IMR-90 (cell line): ENCODE measurements at regions not wholly inside any gene's neighbourhood (a gene's known extent, or its start where the extent isn't known, plus 50 kb on each side); places are given as distances from the start of the nearest gene placed in this dataset.

Experiments
- ATAC-seq: fragments of 200-7000 bp; cut with Tn5 transposase; 2 replicates; pipeline ENCODE4 v1.9.1; 2020; ENCODE audit warnings: low read depth, mild to moderate bottlenecking, moderate library complexity
- BruUV-seq: library from RNA; stranded (reverse); fragments of 400-500 nt; replicated peaks from 2 replicates; lab custom pipeline; 2021; lab: Mats Ljungman, UMichigan
- CTCF ChIA-PET: fragments of 300-600 bp; formaldehyde crosslinking; extraction: SDS; loops from one replicate; lab custom pipeline; 2021; ENCODE audit warnings: antibody characterized with exemption; lab: Yijun Ruan, JAX
- POLR2A ChIA-PET: fragments of 300-600 bp; sonication (Branson Sonifier 250); formaldehyde crosslinking; loops from one replicate; lab custom pipeline; 2022; ENCODE audit warnings: antibody characterized with exemption; ENCODE audit not compliant: unreplicated experiment; lab: Charles Lee
- DNase-seq: peaks from one replicate; pipeline ENCODE4 v3.0.0; 2013
- H2AFZ ChIP-seq: replicated peaks from 2 replicates; pipeline ENCODE3; 2013; ENCODE audit warnings: low read length, mild to moderate bottlenecking; ENCODE audit not compliant: poor library complexity
- H2AK5ac ChIP-seq: 2 replicates; pipeline ENCODE4 v1.6.1; 2013; ENCODE audit warnings: low read depth, low read length, inconsistent platforms
- H2AK9ac ChIP-seq: replicated peaks from 2 replicates; pipeline ENCODE3; 2013; ENCODE audit warnings: mild to moderate bottlenecking, low read depth, low read length, moderate library complexity; ENCODE audit not compliant: poor library complexity
- H2BK120ac ChIP-seq: 2 replicates; pipeline ENCODE4 v1.6.1; 2013; ENCODE audit warnings: low read depth, low read length, inconsistent platforms
- H2BK15ac ChIP-seq: 3 replicates; pipeline ENCODE4 v1.6.1; 2013; ENCODE audit warnings: low read depth, low read length, inconsistent platforms
- H2BK20ac ChIP-seq: 2 replicates; pipeline ENCODE4 v1.6.1; 2013; ENCODE audit warnings: low read depth, mild to moderate bottlenecking, inconsistent platforms, low read length, moderate library complexity
- H2BK5ac ChIP-seq: 2 replicates; pipeline ENCODE4 v1.6.1; 2013; ENCODE audit warnings: mild to moderate bottlenecking, low read depth, low read length, inconsistent platforms; ENCODE audit not compliant: poor library complexity, severe bottlenecking
- H3K14ac ChIP-seq: replicated peaks from 2 replicates; pipeline ENCODE4 v1.6.1; 2013; ENCODE audit warnings: low read depth, low read length, inconsistent platforms
- H3K18ac ChIP-seq: 2 replicates; pipeline ENCODE4 v1.6.1; 2013; ENCODE audit warnings: low read depth, low read length, control low read depth
- H3K23ac ChIP-seq: 2 replicates; pipeline ENCODE4 v1.6.1; 2013; ENCODE audit warnings: low read depth, low read length, inconsistent platforms
- H3K27ac ChIP-seq: 2 replicates; pipeline ENCODE4 v1.5.1; 2013; ENCODE audit warnings: mild to moderate bottlenecking, control low read depth, low read length; ENCODE audit not compliant: insufficient read depth
- H3K27me3 ChIP-seq: 2 replicates; pipeline ENCODE4 v1.6.1; 2013; ENCODE audit warnings: low read length; ENCODE audit not compliant: control insufficient read depth, insufficient read depth
- H3K36me3 ChIP-seq: 2 replicates; pipeline ENCODE4 v1.6.1; 2013; ENCODE audit warnings: low read length, mixed read lengths; ENCODE audit not compliant: control insufficient read depth, insufficient read depth
- H3K4ac ChIP-seq: 2 replicates; pipeline ENCODE4 v1.6.1; 2013; ENCODE audit warnings: low read depth, low read length, inconsistent platforms
- H3K4me1 ChIP-seq: 2 replicates; pipeline ENCODE4 v1.6.1; 2013; ENCODE audit warnings: low read length, mixed read lengths; ENCODE audit not compliant: control insufficient read depth, insufficient read depth
- H3K4me2 ChIP-seq: 2 replicates; pipeline ENCODE4 v1.6.1; 2013; ENCODE audit warnings: low read depth, mild to moderate bottlenecking, control low read depth, low read length, moderate library complexity
- H3K4me3 ChIP-seq: 2 replicates; pipeline ENCODE4 v1.5.1; 2013; ENCODE audit warnings: low read depth, mild to moderate bottlenecking, control low read depth, low read length, moderate library complexity; ENCODE audit not compliant: insufficient read depth
- H3K56ac ChIP-seq: 2 replicates; pipeline ENCODE4 v1.6.1; 2013; ENCODE audit warnings: low read length, inconsistent platforms; ENCODE audit not compliant: insufficient read depth; ENCODE audit errors: extremely low read depth
- H3K79me1 ChIP-seq, 2 experiments: 2 replicates each; pipeline ENCODE4 v1.6.1; 2013; ENCODE audit warnings: low read length in 2 of 2, inconsistent platforms in 1 of 2, low read depth in 1 of 2
- H3K9ac ChIP-seq: 2 replicates; pipeline ENCODE4 v1.6.1; 2013; ENCODE audit warnings: low read depth, low read length, control low read depth
- H3K9me1 ChIP-seq: 2 replicates; pipeline ENCODE4 v1.6.1; 2013; ENCODE audit warnings: low read length, inconsistent platforms; ENCODE audit not compliant: insufficient read depth
- H3K9me3 ChIP-seq: 2 replicates; pipeline ENCODE4 v1.6.1; 2013; ENCODE audit warnings: low read length; ENCODE audit not compliant: control insufficient read depth, insufficient read depth
- H4K20me1 ChIP-seq: 2 replicates; pipeline ENCODE4 v1.6.1; 2013; ENCODE audit warnings: low read length, inconsistent platforms; ENCODE audit not compliant: insufficient read depth
- H4K5ac ChIP-seq: 2 replicates; pipeline ENCODE4 v1.6.1; 2013; ENCODE audit warnings: mild to moderate bottlenecking, low read depth, low read length, control low read depth
- H4K8ac ChIP-seq, 2 experiments: 2 replicates each; pipeline ENCODE4 v1.6.1; 2013; ENCODE audit warnings: low read depth in 2 of 2, low read length in 2 of 2, control low read depth in 1 of 2, inconsistent platforms in 1 of 2
- H4K91ac ChIP-seq: 2 replicates; pipeline ENCODE4 v1.6.1; 2013; ENCODE audit warnings: low read depth, low read length, inconsistent platforms; ENCODE audit not compliant: insufficient read depth
- BHLHE40 ChIP-seq: fragments of 150-350 bp; IDR thresholded peaks from 2 replicates; pipeline ENCODE4 v1.6.1; 2016; ENCODE audit warnings: mild to moderate bottlenecking, low read depth, low read length
- CEBPB ChIP-seq: IDR thresholded peaks from 2 replicates; pipeline ENCODE4 v1.6.1; 2012; ENCODE audit warnings: low read depth, low read length, improper control_type of control experiment
- CTCF ChIP-seq: conservative IDR thresholded peaks from 2 replicates; pipeline ENCODE4 v1.5.1; 2012; ENCODE audit warnings: mild to moderate bottlenecking, low read depth, low read length, improper control_type of control experiment
- ELK1 ChIP-seq: fragments of 150-350 bp; IDR thresholded peaks from 2 replicates; pipeline ENCODE4 v1.6.1; 2016; ENCODE audit warnings: low read depth, mild to moderate bottlenecking, low read length, moderate library complexity, borderline replicate concordance
- FOS ChIP-seq: fragments of 150-350 bp; IDR thresholded peaks from 2 replicates; pipeline ENCODE4 v1.6.1; 2016; ENCODE audit warnings: low read depth, low read length
- MAFK ChIP-seq: IDR thresholded peaks from 2 replicates; pipeline ENCODE4 v1.6.1; 2012; ENCODE audit warnings: low read depth, low read length, improper control_type of control experiment
- MAZ ChIP-seq: IDR thresholded peaks from 2 replicates; pipeline ENCODE4 v1.6.1; 2012; ENCODE audit warnings: low read depth, mild to moderate bottlenecking, low read length, improper control_type of control experiment, moderate library complexity, borderline replicate concordance
- MXI1 ChIP-seq: IDR thresholded peaks from 2 replicates; pipeline ENCODE4 v1.6.1; 2012; ENCODE audit warnings: low read depth, mild to moderate bottlenecking, low read length, moderate library complexity, borderline replicate concordance
- NFE2L2 ChIP-seq: fragments of 150-350 bp; IDR thresholded peaks from 2 replicates; pipeline ENCODE4 v1.6.1; 2016; ENCODE audit warnings: low read depth, mild to moderate bottlenecking, low read length
- POLR2A ChIP-seq: IDR thresholded peaks from 2 replicates; pipeline ENCODE4 v1.6.1; 2012; ENCODE audit warnings: mild to moderate bottlenecking, low read depth, low read length
- RAD21 ChIP-seq: IDR thresholded peaks from 2 replicates; pipeline ENCODE4 v1.6.1; 2012; ENCODE audit warnings: low read length, improper control_type of control experiment
- RCOR1 ChIP-seq: IDR thresholded peaks from 2 replicates; pipeline ENCODE4 v1.6.1; 2012; ENCODE audit warnings: mild to moderate bottlenecking, low read length, improper control_type of control experiment; ENCODE audit not compliant: insufficient replicate concordance
- SMC3 ChIP-seq: fragments of 150-350 bp; IDR thresholded peaks from 2 replicates; pipeline ENCODE4 v1.6.1; 2016; ENCODE audit warnings: low read depth, mild to moderate bottlenecking, antibody characterized with exemption, low read length, moderate library complexity
- USF2 ChIP-seq: fragments of 150-350 bp; IDR thresholded peaks from 2 replicates; pipeline ENCODE4 v1.6.1; 2017; ENCODE audit warnings: mild to moderate bottlenecking, antibody characterized with exemption, low read length, low read depth
- dilution Hi-C: fragments of 300-500 bp; cut with HindIII; formaldehyde crosslinking; loops from one replicate; pipeline ENCODE4 v1.14.3; 2018; ENCODE audit warnings: low sequenced_read_pairs; ENCODE audit not compliant: unreplicated experiment
- in situ Hi-C: fragments of 300-500 bp; cut with MboI; formaldehyde crosslinking; loops from 3 replicates; pipeline ENCODE4 v1.14.3; 2019; ENCODE audit warnings: low sequenced_read_pairs, inconsistent platforms, mixed read lengths
- intact Hi-C: fragments of 100-400 bp; cut with micrococcal nuclease; formaldehyde crosslinking; loops from 2 replicates; pipeline ENCODE4 v1.10.0; 2022

- Histone ChIP-seq H4K20me1 (no peaks in the 10 kb centered on the region), H4K91ac (no peak overlapping the region), H3K18ac (no peak overlapping the region), H3K4me1 (no peaks in the 10 kb centered on the region), H3K9me1 (no peaks in the 10 kb centered on the region), H2AK5ac (no peak overlapping the region), H3K14ac (no peak overlapping the region), H4K8ac (no peak overlapping the region), H3K79me1 (no peaks in the 10 kb centered on the region), H2BK5ac (no peak overlapping the region), H2BK20ac (no peak overlapping the region), H3K27ac (no peak overlapping the region), H4K5ac (no peak overlapping the region), H3K4ac (no peak overlapping the region), H2BK15ac (no peak overlapping the region), H3K56ac (no peak overlapping the region), H3K27me3 (no peaks in the 10 kb centered on the region), H3K23ac (no peak overlapping the region), H2AFZ (no peak overlapping the region), H3K9ac (no peak overlapping the region), H3K36me3 (no peaks in the 10 kb centered on the region), H3K4me2 (no peak overlapping the region), H3K9me3 (no peaks in the 10 kb centered on the region), H3K4me3 (no peak overlapping the region), H2BK120ac (no peak overlapping the region), H2AK9ac (no peak overlapping the region)
- ChIA-PET POLR2A (no interaction called here), CTCF (no interaction called here)
- in situ Hi-C loops: no loop called here
- intact Hi-C loops: no loop called here
- no peak for TF ChIP-seq SMC3
- no peak for TF ChIP-seq FOS
- TF ChIP-seq RAD21: no peak
- TF ChIP-seq ELK1: no peak
- TF ChIP-seq CTCF: no peak
- no peak for TF ChIP-seq POLR2A
- no peak for TF ChIP-seq USF2
- TF ChIP-seq CEBPB: no peak
- no peak for TF ChIP-seq MXI1
- TF ChIP-seq MAZ: no peak
- no peak for TF ChIP-seq MAFK
- TF ChIP-seq RCOR1: no peak
- TF ChIP-seq BHLHE40: no peak
- no peak for TF ChIP-seq NFE2L2
- DNase-seq (no peak), ATAC-seq (no peak)
- dilution Hi-C loops: no loop called here
- BruUV-seq: no TSS peak
Observed at GRCh38 chr6:77150736-77151135, 312.6 kb downstream of the HTR1B start.
